RPMI7951 (cell line): ENCODE measurements at regions not wholly inside any gene's neighbourhood (a gene's known extent, or its start where the extent isn't known, plus 50 kb on each side); places are given as distances from the start of the nearest gene placed in this dataset.
A peak's percentile ranks its signal among the peaks of the same experiment; 100 is the strongest.

ENCODE experiments used
- DNase-seq: peaks from one replicate; pipeline ENCODE4 v3.0.0-alpha.2; 2012; ENCODE audit warnings: low read depth

GRCh38 chr5:12258549-12258948 is 354.3 kb upstream of the CTNND2 start:
- DNase-seq: no peak

- no peak for DNase-seq
These were observed 346.2 kb upstream of the CTNND2 start for GRCh38 chr5:12250454-12250853.

- no peak for DNase-seq
These were observed 344.6 kb upstream of the CTNND2 start for GRCh38 chr5:12248831-12249230.

GRCh38 chr5:12246036-12246435 is 341.8 kb upstream of the CTNND2 start:
- DNase-seq: peak; percentile 26

GRCh38 chr5:12245429-12245828 is 341.2 kb upstream of the CTNND2 start:
- peak; percentile 39 for DNase-seq

- peak; percentile 25 for DNase-seq
These were observed 339.0 kb upstream of the CTNND2 start for GRCh38 chr5:12242950-12243888.

- no peak for DNase-seq
These were observed 333.8 kb upstream of the CTNND2 start for GRCh38 chr5:12237837-12238575.

GRCh38 chr5:12230659-12231058 is 326.4 kb upstream of the CTNND2 start:
- DNase-seq: no peak

- no peak for DNase-seq
These were observed 312.8 kb upstream of the CTNND2 start for GRCh38 chr5:12217039-12217438.

- DNase-seq: peak; percentile 1
These were observed 310.2 kb upstream of the CTNND2 start for GRCh38 chr5:12214267-12215015.

- no peak for DNase-seq
These were observed 304.3 kb upstream of the CTNND2 start for GRCh38 chr5:12208366-12209100.

- no peak for DNase-seq
These were observed 300.5 kb upstream of the CTNND2 start for GRCh38 chr5:12204761-12205160.

GRCh38 chr5:12193536-12193935 is 289.3 kb upstream of the CTNND2 start:
- no peak for DNase-seq

- DNase-seq: no peak
These were observed 278.8 kb upstream of the CTNND2 start for GRCh38 chr5:12183003-12183402.

- no peak for DNase-seq
These were observed 273.6 kb upstream of the CTNND2 start for GRCh38 chr5:12177851-12178250.

GRCh38 chr5:12177225-12177624 is 273.0 kb upstream of the CTNND2 start:
- no peak for DNase-seq

GRCh38 chr5:12175914-12176585 is 271.8 kb upstream of the CTNND2 start:
- no peak for DNase-seq

GRCh38 chr5:12174734-12175133 is 270.5 kb upstream of the CTNND2 start:
- no peak for DNase-seq

GRCh38 chr5:12169536-12169935 is 265.3 kb upstream of the CTNND2 start:
- no peak for DNase-seq

GRCh38 chr5:12162863-12163262 is 258.6 kb upstream of the CTNND2 start:
- no peak for DNase-seq

- DNase-seq: no peak
These were observed 243.3 kb upstream of the CTNND2 start for GRCh38 chr5:12147513-12147912.
